HG02623 (cell line): ENCODE measurements at regions not wholly inside any gene's neighbourhood (a gene's known extent, or its start where the extent isn't known, plus 50 kb on each side); places are given as distances from the start of the nearest gene placed in this dataset.
"Not testable (repeated sequence)": the region's sequence is repeated elsewhere in the genome, so short reads cannot be mapped to it uniquely, and the experiment has no call there.

Source experiments
- ATAC-seq: cut with Tn5 transposase; IDR thresholded peaks from one replicate; pipeline ENCODE4 v1.9.1; 2021; ENCODE audit warnings: moderate library complexity; ENCODE audit not compliant: unreplicated experiment

- no peak for ATAC-seq
Measured at GRCh38 chr1:230591678-230592077, 50.6 kb upstream of the COG2 start.

- ATAC-seq: no peak
Measured at GRCh38 chr1:230589951-230590350, 52.3 kb upstream of the COG2 start.

- ATAC-seq: no peak
Measured at GRCh38 chr1:230588323-230588746, 53.9 kb upstream of the COG2 start.

DNA sequence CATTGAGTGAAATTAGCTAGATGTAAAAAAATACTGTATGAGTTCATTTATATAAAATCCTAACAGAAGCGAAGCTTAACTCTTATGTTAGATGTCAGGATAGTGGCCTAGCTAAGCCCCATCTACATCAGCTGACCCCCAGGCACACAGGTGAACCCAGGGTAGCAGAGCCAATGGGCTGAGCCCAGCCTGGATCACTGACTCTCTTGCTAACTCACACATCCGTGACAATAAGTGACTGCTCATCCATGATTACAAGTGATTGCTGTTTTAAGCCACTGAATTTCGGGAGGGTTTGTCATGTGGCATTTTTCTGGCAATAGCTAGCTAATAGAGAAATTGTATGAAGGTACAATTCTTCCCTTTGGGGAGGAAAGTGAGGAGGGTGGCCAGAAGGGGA is 55.2 kb upstream of the COG2 start:
- ATAC-seq: no peak

GRCh38 chr1:230584660-230585059 is 57.6 kb upstream of the COG2 start:
- ATAC-seq: no peak

DNA sequence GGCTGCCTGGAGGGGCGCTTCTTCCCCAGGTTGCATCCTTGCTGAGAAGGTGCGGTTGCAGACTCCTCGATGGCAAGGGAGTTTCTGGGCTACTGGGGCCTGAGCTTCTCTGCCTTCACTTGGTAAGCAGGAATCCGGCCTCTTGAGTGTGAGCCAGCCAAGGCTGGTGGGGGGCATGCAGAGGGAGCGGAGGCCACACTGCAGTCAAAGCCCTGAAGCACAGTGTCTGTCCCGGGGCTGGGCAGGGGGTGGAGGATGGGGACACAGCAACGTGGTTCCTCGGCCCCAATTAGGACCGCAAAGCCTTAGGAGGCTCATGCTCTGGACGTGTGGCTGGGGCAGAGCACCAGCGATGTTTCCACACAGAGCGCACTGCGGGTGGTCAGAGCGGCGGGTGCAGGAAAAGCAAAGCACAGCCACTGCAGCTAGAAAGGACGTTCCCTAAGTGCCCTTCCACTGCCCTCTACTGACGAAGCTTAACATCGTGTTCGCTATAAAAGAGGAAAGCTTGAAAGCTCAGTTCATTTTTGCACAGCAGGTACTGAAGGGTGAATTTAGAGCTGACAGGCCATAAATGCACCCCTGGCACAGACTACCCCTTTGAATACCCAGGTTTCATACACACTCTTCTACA is 60.7 kb upstream of the COG2 start:
- ATAC-seq: no peak

GRCh38 chr1:230578616-230579015 is 63.7 kb upstream of the COG2 start:
- no peak for ATAC-seq

DNA sequence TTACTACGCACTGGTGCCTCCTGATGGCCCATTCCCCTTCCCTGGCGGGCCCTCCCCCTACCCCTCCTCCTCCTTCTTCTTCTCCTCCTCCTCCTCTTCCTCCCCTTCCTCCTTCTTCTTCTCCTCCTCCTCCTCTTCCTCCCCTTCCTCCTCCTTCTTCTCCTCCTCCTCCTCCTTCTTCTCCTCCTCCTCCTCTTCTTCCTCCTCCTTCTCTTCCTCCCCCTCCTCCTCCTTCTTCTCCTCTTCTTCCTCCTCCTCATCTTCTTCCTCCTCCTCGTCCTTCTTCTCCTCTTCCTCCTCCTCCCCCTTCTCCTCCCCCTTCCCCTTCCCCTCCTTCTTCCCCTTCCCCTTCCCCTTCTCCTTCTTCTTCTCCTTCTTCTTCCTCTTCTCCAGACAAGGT is 64.7 kb upstream of the COG2 start:
- no peak for ATAC-seq

- no peak for ATAC-seq
Measured at GRCh38 chr1:230575886-230576500, 66.3 kb upstream of the COG2 start.

GRCh38 chr1:230574502-230574901 is 67.8 kb upstream of the COG2 start:
- ATAC-seq: no peak

- ATAC-seq: no peak
Measured at GRCh38 chr1:230573658-230574057, 68.6 kb upstream of the COG2 start.

DNA sequence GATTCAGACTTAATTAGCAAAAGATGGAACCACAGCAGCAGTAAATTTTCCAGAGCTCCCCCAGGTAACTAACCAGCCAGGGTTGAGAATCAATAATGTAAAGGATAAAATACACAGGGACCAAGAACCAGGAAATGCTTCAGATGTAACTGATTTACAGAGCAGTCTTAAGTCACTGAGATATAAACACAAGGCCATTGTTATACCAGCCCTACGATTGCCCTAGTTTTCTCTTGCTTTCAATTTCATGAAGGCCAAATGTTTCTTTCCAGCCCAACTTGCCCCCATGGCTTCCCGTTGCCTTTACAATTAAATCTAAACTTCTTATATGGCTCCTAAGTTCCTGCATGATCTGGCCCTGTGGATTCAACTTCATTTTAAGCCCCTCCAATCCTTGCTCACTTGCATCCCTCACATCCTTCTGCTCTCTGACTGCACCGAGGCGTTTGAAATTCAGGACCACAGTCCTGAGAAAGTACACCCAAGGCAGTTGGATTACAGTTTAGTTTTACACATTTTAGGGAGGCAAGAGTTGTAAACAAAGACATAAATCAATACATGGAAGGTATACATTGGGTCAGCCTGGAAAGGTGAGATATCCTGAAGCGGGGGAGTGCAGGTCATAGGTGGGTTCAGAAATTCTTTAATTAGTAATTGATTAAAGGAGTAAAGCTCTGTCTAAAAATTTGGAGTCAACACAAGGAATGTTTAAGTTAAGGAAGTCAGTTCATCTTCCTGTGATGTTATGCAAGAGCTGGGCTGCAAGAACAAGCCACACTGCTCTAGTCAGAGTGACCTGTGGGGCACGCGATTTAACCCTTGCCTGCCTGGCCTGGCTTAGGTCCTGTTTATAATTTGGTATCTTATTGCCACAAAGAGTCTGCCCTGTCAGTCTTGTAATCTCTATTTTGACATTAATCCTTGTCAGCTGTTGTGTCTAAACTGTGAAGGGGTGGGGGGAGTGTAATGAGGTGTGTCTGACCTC is 69.9 kb upstream of the COG2 start:
- no peak for ATAC-seq

DNA sequence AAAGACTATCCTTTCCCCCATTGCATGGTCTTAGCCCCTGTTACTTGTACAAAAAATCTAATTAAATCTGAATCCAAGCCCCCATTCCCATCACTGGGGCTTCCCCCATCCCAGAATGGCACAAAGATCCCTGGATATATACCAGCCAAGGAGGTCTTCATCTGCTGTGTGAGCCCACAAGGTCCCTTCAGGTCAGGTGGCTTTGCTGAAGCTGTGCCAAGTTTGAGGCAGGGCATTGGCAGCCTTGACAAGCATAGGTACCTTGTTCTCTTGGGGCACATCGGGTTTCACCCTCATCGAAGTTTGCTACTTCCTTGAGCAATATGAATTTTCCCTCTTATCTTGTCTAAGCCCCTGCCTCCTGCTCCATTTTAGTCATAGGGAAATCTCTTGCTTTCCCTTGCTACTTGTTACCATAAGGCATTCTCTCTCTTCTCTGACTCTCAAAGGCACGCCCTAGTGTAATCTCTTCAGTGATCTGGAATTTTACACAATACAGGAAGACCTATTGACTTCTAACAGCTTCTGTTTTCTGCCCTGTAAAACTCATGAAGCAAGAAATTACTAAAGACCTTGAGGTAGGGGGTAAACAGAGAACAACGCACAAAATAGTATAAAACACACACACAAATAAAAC is 71.4 kb upstream of the COG2 start:
- ATAC-seq: no peak

GRCh38 chr1:230569201-230569600 is 73.1 kb upstream of the COG2 start:
- no peak for ATAC-seq

DNA sequence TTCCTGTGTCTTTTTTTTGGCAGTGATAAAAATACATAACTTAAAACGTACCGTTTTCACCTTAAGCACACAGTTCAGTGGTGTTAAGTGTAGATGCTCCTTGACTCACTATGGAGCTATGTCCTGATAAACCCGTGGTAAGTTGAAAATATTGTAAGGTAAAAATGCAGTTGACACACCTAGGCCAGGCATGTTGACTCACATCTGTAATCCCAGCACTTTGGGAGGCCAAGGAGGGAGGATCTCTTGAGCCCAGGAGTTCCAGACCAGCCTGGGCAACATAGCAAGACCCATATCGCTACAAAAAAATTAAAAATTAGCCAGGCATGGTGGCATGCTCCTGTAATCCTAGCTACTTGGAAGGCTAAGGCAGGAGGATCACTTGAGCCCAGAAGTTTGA is 73.6 kb upstream of the COG2 start:
- no peak for ATAC-seq

- no peak for ATAC-seq
Measured at GRCh38 chr1:230568008-230568407, 74.3 kb upstream of the COG2 start.

GRCh38 chr1:230567221-230567575 is 75.1 kb upstream of the COG2 start:
- ATAC-seq: no peak

GRCh38 chr1:230566532-230567220 is 75.6 kb upstream of the COG2 start:
- not testable (repeated sequence) for ATAC-seq

- no peak for ATAC-seq
Measured at GRCh38 chr1:230565141-230565540, 77.1 kb upstream of the COG2 start.

- ATAC-seq: no peak
Measured at GRCh38 chr1:230563591-230563990, 78.7 kb upstream of the COG2 start.

DNA sequence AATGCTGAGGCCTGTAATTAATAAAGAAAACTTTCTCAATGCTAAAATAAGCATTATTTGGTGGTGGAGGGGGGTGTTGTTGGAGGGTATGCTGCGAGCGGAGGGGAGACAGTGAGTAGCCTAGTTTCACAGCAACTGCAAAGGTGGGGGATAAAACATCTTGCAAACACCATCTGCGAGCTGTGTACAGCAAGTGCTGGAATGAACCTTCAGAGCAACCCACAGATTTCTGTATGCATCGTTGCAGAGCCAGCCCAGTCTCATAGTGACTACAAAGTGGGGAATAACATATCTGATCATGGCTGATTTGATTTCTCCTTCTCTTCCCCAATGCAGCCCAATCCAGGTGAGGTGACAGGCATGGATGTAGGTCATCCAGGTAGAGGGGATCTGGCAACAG is 80.7 kb upstream of the COG2 start:
- no peak for ATAC-seq
